ENCODE measurements at regions not wholly inside any gene's neighbourhood (a gene's known extent, or its start where the extent isn't known, plus 50 kb on each side); places are given as distances from the start of the nearest gene placed in this dataset.

GRCh38 chr1:168386949-168387586 lies 106.4 kb downstream of the TBX19 start:
- peak; percentile 58 for DNase-seq (ENCODE audit: low read depth)

- DNase-seq (ENCODE audit: low read depth), result no peak
Measured at GRCh38 chr1:168386492-168386891, 105.8 kb downstream of the TBX19 start.

- no peak for DNase-seq (ENCODE audit: low read depth)
Measured at GRCh38 chr1:168381850-168382249, 101.2 kb downstream of the TBX19 start.

GRCh38 chr1:168380945-168381344 lies 100.3 kb downstream of the TBX19 start:
- DNase-seq (ENCODE audit: low read depth), result no peak

- no peak for DNase-seq (ENCODE audit: low read depth)
Measured at GRCh38 chr1:168379104-168379860, 98.6 kb downstream of the TBX19 start.

- DNase-seq (ENCODE audit: low read depth), result no peak
Measured at GRCh38 chr1:168375566-168376300, 95.1 kb downstream of the TBX19 start.

GRCh38 chr1:168374566-168374965 lies 93.9 kb downstream of the TBX19 start:
- DNase-seq (ENCODE audit: low read depth), result no peak

GRCh38 chr1:168373869-168374268 lies 93.2 kb downstream of the TBX19 start:
- DNase-seq (ENCODE audit: low read depth), result no peak

GRCh38 chr1:168372861-168373371 lies 92.2 kb downstream of the TBX19 start:
- DNase-seq (ENCODE audit: low read depth), result no peak

GRCh38 chr1:168372307-168372706 lies 91.6 kb downstream of the TBX19 start:
- DNase-seq (ENCODE audit: low read depth), result no peak

- DNase-seq (ENCODE audit: low read depth), result no peak
Measured at GRCh38 chr1:168371477-168371876, 90.8 kb downstream of the TBX19 start.

- no peak for DNase-seq (ENCODE audit: low read depth)
Measured at GRCh38 chr1:168370586-168370985, 89.9 kb downstream of the TBX19 start.

- no peak for DNase-seq (ENCODE audit: low read depth)
Measured at GRCh38 chr1:168369655-168370054, 89.0 kb downstream of the TBX19 start.

GRCh38 chr1:168368131-168368530 lies 87.5 kb downstream of the TBX19 start:
- DNase-seq (ENCODE audit: low read depth), result no peak

GRCh38 chr1:168365719-168366479 lies 85.2 kb downstream of the TBX19 start:
- no peak for DNase-seq (ENCODE audit: low read depth)

All from T-helper 22 cell (primary cell).